Non-pigmented ciliary epithelial cell (primary cell): ENCODE measurements at regions not wholly inside any gene's neighbourhood (a gene's known extent, or its start where the extent isn't known, plus 50 kb on each side); places are given as distances from the start of the nearest gene placed in this dataset.
A peak's percentile ranks its signal among the peaks of the same experiment; 100 is the strongest.

Experiments used
- DNase-seq: peaks from one replicate; pipeline ENCODE4 v3.0.0-alpha.2; 2010; ENCODE audit warnings: low read depth

DNA sequence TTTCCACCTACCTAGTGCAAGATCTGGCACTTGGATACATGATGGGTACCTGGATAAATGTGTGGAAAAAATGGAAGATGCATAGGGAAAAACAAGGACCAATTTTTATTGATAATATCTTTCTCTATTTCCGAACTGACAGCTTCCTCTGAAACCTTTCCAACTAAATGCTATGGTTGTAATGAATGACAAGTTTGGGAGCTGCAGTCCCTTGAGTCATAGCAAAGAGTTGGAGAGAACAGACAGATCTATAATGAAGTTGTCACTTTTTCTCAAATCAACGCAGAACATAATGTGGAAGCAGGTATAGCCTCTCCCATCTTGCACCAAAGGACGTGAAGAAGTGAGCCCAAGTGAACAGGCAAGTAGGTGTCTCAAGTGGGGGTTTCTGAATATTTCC lies 296.5 kb upstream of the KAZN start:
- DNase-seq: no peak

DNA sequence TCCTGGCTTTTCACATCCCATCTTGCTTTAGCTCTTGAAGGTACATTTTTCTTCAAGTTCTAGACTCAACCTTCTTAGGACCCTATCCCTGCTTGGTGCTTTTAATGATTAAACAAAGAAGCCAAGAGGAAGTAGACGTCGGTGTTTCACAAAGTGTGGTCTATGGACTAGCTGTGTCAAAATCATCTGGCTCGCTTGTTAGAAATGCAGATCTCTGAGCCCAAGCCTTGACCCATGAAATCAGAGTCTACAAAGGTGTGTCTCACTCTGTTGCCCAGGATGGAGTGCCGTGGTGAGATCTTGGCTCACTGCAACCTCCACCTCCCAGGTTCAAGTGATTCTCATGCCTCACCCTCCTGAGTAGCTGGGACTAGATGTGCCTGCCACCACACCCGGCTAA lies 295.5 kb upstream of the KAZN start:
- DNase-seq: no peak

DNA sequence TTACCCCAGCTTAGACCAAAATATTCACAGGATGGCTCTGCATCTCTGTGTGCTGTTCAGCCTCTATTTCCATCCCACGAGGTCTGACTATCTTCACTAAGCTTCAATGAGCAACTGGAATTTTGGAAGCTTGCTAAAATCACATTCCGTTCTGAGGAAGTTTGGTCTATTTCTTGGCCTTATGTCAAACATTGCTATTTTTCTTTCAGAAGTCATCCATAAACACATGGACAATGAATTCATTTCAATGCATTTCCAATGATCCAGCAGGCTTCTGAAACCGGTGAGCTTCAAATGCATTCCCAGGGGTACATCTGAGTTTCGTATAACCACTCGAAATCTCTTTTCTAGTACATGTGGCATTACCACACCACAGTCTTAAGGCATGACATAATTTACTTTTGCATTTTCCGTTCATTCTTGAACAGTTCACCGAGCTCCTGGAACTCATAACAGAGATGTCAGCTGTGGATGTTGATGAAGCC lies 294.1 kb upstream of the KAZN start:
- DNase-seq: peak; percentile 77

DNA sequence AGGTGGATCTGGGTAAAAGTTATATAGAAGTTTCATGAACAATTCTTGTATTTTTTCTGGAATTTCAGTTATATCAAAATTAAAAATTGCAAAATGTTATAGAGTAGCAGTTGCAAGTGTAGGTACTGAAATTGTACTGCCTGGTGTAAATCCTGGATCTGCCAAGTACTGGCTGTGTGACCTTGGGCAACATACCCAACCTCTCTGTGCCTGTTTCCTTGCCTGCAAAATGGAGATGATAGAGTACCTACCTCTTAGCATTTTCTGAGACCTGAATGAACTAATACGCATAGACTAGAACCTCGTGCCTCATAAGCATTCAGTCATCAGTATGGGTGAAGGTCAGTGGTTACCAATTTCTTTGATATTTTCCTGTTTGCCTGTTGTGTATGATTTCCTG lies 290.0 kb upstream of the KAZN start:
- DNase-seq: no peak

DNA sequence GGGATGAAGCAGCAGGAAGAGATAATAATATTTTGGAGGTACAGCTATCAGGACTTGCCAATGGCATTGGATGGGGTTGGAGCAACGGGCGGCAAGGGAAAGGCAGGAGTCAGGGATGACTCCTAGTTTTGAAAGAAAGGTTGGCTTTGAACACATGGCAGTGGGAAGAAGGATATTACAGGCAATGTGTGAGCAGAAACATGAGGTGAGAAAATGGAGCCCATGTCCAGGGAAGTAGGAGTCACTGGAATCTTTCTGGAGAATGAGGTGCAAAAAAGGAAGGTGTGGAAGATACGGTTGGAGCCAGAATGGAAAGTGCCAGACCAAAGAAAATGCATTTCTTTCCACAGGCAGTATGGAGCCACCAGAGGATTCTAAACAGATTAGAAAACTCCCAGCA lies 288.5 kb upstream of the KAZN start:
- no peak for DNase-seq

DNA sequence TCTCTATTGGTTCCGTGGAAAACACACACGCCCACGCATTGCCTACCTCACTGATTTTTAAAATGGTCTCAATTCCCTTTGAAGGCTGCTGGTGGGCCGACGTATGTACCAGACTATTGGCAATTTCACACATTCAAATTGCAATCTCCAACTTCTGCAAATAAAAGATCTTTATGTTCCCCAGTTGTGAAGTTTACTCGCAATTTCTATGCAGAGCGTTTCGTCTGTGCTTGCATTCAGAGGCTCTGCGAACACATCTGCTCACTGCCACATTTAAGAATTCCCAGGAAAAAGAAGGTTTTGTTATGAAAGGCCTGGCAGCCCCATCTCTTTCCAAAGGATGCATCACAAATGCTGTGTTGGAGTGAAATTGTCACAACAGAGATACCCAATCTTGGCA lies 288.0 kb upstream of the KAZN start:
- no peak for DNase-seq

DNA sequence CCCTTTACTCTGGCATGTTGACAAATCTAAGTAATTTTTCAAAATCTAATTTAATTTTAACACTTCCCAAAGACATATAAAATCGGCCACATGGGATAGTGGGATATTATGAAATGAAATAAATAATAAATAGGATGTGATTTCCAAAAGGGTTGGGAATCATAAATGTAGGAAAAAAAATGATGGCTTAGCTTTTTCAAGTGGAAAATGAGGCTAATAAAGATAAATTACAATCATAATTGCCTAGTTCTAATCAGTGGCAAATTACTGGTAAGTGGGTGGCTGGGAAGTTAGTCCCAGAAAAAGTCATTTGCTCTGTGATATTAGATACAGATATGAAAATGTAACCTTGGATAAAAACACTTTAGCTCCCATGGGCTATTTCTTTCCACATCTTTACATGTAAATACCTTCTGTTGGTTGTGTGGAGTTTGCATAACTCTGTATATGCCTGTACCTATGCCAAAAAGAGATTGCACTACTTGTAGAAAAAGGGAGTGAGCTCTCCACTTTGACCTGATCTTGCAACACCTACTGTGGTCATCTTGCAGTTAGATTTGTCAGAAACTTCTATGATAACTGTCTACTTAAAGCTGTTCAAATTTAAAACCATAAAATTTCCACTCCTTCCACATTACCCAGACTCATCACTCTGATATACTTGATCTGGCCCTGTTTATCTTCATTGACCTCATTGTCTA lies 284.6 kb upstream of the KAZN start:
- no peak for DNase-seq

DNA sequence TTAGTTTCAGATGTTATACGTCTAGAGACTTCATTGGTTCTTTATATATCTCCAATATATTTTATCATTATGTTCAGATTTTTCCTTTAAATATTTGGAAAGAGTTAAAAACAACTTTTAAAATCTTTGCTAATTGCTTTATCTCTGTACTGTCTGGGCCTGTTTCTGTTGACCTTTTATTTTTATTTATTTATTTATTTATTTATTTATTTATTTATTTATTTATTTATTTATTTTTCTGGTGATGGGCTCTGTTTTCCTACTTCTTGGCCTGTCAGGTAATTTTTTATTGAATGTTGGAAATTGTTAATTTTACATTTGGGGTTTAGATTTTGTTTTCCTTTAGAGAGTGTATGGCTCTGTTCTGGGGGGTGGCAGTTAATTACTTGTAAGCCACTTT lies 279.7 kb upstream of the KAZN start:
- no peak for DNase-seq

DNA sequence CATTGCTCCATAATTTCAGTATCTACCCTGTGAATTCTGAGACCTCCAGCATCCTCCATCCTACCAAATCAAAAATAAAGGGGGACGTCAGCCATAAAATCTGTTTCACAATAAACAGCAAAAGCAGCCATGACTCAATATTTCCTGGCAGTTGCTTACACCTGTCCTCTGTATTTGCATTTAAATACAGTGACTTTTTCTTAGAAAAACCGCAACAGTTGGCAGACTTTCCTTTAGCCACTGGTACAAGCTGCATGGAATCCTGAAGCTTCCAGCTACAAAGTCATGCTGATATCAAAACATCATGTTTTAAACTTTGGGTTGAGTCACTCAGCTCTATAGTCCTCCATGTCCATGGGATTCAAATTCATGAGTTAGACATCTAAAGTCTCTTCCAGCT lies 278.0 kb upstream of the KAZN start:
- DNase-seq: peak; percentile 44

DNA sequence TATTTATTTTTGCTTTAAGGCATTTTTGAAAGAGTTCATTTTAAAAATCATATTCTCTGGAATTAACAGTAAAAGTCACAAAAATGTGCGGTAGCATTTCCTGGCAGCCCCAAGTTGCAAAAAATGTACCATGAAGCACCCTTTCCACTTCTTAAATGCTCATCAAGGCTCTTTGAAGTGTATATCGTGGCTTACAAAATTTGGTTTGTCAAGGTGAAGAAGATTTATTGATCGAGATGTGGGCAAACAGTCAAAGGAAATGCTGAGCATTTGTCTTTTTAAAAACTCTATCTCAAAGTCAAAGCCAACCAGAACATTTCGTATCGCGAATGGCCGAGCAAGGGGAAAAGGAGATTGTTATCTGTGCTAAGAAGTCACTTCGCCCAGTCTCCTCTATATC lies 277.5 kb upstream of the KAZN start:
- no peak for DNase-seq

DNA sequence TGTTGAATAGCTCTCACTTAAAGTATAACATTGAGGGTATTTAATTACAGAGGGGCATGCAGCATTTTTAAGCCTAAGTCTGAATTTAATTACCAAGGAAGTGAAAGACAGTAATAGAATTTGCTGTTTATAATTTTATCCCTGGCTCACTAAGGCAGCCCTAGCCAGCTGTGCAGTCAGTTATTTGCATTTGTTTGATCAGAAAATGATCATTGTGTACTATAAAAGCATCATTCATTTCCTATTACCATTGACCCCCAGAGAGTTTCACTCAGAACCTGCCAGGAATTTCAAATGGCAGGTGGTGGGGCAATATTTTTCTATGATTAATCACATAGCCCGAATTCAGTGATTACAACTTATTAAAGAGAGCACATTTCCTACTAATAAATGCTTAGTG lies 277.1 kb upstream of the KAZN start:
- no peak for DNase-seq

DNA sequence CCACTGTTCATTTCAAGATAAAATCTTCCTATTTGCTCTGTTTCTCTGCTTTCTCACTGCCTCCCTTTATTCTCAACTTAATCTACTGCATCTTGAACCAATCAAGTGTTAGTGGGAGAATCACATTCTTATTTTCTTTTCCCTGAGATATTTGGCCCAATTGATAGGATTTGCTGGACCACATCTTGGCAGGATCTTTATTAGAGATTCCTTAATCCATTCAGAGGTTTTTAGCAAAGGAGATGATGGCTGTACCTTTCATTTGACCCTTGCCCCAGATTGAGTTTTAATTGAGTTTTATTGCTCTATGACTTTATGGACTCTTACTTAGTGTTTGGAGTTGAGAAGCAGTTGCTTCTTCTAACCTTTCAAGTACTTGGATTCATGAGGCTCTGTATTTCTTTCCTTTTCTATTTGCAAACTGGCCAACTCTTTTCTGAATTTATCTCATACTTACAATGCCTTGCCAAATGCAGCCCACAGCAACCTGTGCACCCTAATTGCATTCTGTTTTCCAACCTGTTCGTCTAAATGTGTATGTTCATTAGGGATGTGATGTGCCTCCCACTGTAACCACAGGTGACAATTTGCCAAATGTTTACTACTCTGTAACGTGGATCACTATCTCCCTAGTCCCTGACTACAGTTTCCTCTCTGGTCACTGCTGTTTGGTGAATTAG lies 274.8 kb upstream of the KAZN start:
- no peak for DNase-seq

DNA sequence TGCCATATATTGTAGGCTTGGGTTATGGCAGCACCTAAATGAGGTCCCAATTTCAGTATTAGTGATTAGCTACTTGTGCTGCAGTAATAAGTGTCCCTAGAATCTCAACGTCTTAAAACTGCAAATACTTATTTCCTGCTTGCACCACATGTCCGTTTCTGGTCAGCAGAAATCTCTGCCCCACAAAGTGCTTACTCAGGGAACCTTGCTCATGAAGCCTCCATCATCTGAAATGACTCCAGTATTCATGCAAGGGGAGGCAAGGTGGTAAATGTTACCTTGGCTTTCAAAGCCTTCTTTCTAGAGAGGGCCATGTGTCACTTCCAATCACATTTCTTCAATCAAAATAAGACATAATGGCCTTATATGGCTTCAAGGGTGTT lies 274.2 kb upstream of the KAZN start:
- DNase-seq: no peak

DNA sequence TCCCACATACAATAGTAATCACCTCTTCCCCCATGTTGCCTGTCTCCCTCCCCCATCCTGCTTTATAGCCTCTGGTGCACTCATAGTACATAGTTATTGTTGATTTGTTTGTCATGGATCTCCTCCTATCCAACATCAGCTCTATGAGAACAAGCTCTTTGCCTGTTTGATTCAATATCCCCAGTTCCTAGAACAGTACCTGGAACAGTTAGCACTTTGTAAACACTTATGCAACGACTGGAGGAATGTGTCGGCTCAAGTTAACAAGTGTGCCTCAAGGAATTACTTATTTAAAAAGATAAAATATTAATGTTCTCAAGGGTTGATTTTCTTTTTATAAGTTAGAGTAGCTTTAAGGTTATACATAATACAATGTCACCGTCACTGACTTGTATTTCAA lies 271.6 kb upstream of the KAZN start:
- DNase-seq: no peak

DNA sequence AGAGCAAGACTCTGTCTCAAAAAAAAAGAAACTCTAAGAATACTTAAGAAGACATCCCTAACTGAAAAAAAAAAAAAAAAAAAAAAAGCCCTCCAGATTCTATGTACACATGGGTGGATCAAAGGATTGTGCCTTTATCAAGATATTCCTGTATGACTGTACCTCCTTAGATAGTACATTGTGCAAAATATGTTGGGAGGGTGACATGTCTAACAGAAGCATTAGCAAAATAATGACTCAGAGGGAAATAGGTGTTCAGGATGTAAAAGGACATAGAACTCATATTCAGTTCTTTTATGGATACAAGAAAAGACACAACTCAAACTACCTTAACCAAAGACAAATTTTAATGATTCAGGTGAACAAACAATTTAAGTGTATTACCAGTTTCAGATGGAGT lies 269.8 kb upstream of the KAZN start:
- no peak for DNase-seq

DNA sequence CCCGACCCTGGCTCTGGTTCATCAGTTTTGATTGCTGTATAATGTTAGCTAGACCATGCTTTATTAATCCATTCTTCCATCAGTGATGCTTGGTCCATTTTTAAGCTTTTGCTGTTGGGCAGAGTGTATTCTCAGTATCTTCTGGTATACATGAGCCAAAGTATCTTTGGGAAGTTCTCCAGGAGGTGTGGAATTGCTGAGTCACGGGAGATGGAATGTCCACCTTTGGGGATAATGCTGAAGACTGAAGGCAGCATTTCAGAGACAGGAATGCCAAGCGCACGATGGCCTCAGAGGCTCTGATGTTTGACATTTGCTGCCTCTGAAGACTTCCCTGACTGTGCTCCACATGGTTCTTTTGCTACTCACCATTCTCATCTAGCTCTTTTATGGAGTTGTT lies 266.3 kb upstream of the KAZN start:
- no peak for DNase-seq

DNA sequence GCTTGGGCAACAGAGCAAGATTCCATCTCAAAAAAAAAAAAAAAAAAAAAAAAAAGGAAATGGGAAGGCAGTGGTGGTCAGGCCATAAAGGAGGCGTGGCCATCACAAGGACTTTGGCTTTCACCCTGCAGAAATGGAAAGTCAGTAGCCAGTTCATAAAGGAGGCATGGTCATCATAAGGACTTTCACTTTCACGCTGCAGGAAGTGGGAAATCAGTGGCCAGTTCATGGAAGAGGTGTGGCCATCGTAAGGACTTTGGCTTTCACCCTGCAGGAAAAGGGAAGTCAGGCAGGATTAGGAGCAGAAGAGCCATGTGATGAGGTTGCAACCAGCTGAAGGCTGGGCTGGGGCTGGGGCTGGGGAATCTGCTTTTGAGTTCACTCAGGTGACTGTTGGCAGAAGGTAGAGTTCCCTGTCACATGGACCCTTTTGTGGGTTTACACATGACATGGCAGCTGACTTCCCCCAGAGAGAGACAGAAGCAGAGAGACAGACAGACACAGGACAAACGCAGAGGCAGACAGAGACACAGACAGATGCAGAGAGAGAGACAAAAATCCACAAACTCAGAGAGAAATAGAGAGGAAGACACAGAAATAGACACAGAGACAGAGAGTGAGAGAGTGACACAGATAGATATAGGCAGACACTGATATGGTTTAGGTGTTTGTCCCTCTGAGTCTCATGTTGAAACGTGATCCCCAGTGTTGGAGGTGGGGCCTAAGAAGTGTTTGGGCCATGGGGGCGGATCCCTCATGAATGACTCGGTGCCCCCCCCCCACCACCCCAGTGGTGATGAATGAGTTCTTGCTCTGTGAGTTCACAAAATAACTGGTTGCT lies 263.9 kb upstream of the KAZN start:
- DNase-seq: no peak

DNA sequence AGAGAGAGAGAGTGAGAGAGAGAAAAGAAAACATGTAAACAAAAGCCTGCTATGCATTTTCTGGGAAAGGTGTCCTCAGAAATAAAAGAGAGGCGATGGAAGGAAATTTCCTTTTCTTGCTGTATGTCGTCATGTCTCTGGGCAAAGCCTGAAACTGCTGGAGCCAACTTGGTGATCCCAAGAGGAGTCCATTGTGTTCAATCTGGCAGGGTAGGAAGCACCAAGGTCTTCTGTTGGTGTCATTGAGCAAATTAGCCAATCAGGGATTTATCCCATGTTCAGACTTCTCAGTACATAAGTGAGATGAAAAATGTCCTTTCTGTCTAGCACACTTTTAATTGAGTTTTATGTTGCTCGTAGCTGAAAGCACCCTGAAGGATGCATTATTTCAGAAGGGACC lies 260.0 kb upstream of the KAZN start:
- no peak for DNase-seq

DNA sequence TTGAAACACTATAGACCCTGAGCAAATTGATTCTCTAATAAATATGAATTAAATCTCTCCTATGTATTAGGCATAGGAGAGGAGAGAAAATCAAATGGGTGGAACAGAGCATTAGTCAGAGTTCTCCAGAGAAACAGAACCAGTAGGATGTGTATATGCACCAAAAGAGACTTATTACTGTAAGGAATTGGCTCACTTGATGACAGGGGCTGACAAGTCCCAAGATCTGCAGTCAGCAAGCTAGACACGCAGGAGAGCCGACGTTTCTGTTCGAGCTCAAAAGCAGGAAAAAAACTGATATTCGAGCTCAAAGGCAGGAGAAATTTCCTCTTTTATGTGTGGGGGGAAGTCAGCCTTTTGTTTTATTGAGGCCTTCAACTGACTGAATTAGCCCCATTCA lies 259.2 kb upstream of the KAZN start:
- DNase-seq: no peak

DNA sequence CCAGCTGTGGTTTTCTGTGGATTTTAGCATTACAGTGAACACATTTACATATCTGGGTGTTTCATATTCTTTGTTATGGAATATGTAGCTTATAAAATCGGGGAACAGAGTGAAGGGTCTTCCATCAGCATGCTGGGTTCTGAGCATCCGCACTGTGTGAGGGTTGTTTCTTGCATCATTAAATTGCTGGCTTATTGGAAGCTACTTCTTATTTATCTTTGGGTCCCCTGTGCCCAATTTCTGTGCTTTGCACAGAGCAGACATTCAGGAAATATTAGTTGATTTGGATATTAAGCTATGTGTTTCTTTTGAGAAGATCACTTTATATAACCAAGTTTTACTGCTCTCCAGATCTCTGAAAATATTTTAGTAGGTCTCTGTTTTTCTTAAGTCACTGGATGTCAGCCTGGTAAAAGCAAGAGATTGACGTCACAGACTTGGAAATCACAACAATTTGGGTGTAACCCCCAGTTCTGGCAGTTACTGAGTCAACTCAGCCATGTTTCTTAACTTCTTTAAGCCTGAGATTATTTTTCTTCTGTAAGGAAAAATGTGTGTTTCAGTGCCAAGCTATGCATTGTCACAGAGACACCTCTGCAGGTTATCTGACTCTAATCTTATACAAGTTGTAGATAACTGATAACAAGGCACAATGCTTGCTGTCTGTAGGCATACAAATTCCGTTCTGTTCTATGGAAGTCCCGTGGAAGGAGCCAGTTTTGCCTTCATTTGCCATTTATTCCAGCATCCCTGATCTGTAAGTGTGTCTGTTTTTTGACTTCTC lies 258.3 kb upstream of the KAZN start:
- no peak for DNase-seq

DNA sequence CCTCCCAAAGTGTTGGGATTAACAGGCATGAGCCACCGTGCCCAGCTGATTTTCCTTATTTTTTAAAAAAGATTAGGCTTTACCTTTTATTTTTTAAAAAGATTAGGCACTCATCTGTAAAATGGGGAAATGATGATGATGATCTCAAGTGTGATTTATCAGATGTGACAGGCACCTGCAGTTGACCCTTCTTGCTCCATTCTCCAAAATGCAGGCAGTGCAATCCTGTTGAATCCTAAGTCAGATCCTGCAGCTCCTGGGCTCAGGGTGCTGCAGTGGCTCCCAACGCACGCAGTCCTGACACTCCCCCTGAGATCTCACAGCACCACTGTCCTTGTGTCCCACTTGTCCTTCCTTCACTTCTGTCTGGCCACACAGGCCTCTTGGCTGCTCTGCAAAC lies 257.3 kb upstream of the KAZN start:
- DNase-seq: no peak

DNA sequence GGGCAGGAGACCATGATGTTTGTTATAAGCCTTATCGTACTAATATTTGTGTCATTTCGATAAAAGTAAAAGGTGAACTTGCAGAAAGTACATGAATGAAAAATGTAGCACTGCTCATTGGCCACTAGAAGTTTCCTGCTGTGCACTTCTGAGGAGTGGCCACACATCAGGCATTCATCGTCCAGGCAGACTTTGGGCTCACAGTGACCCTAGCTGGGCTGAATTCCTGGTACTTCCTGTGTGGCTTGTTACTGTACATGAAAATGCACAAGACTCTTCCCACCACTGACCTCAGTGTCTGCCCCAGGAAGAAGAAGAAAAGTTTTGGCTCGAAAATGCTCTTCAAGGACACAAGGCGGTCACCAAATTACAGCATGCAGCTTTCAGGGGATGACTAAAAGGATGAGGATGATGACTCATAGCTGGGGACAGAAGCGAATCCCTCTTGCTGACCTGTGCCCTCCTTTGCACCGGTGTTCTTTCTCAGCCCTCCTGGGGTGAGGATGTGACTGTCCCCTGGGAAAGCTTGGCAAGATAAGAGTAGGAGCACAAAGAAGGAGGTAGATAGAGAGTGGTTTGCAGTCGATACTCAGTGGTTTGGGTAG lies 252.4 kb upstream of the KAZN start:
- DNase-seq: peak; percentile 6
